ENCODE measurements at regions not wholly inside any gene's neighbourhood (a gene's known extent, or its start where the extent isn't known, plus 50 kb on each side); places are given as distances from the start of the nearest gene placed in this dataset.

GRCh38 chr12:114616081-114616480 lies 67.9 kb downstream of the TBX3 start:
- no TSS peak for BruUV-seq (replicated peaks)
- H3K4me3 ChIP-seq = no peak overlapping the region
- CTCF ChIA-PET = no interaction called here

GRCh38 chr12:114614040-114614439 lies 69.9 kb downstream of the TBX3 start:
- Histone ChIP-seq H3K4me3 (no peak overlapping the region), H3K27me3 (ENCODE audit: insufficient read depth, low read depth) (peaks cover 47% of the 10 kb centered on the region), H3K27ac (no peak overlapping the region), H3K79me2 (ENCODE audit: low read depth) (no peaks in the 10 kb centered on the region), H3K4me2 (no peak overlapping the region), H3K9me3 (ENCODE audit: insufficient read depth, low read depth) (no peaks in the 10 kb centered on the region), H2AFZ (no peak overlapping the region), H3K4me1 (replicated peaks; ENCODE audit: insufficient read depth) (no peaks in the 10 kb centered on the region), H3F3A (ENCODE audit: insufficient read depth, low read depth) (no peaks in the 10 kb centered on the region), H3K36me3 (ENCODE audit: low read depth) (no peaks in the 10 kb centered on the region), H4K20me1 (ENCODE audit: insufficient read depth) (no peaks in the 10 kb centered on the region), H3K9me2 (ENCODE audit: insufficient read depth) (no peaks in the 10 kb centered on the region)
- intact Hi-C loops (cut with micrococcal nuclease; ENCODE audit: unreplicated experiment) = no loop called here
- BruUV-seq (replicated peaks) = no TSS peak
- ChIA-PET POLR2A (ENCODE audit: unreplicated experiment) (no interaction called here), CTCF (no interaction called here)
- no peak for DNase-seq
- TF ChIP-seq CTCF (conservative IDR thresholded peaks at IDR 0.05) (no peak), EZH2 (IDR thresholded peaks at IDR 0.05; ENCODE audit: low read depth) (no peak)

More at GRCh38 chr12:114616081-114616480, 67.9 kb downstream of the TBX3 start:
- POLR2A ChIA-PET (ENCODE audit: unreplicated experiment) = no interaction called here
- Histone ChIP-seq H3K27ac (no peak overlapping the region), H3K9me3 (ENCODE audit: insufficient read depth, low read depth) (no peaks in the 10 kb centered on the region), H3K9me2 (ENCODE audit: insufficient read depth) (no peaks in the 10 kb centered on the region), H3K79me2 (ENCODE audit: low read depth) (no peaks in the 10 kb centered on the region), H4K20me1 (ENCODE audit: insufficient read depth) (no peaks in the 10 kb centered on the region), H2AFZ (no peak overlapping the region), H3K36me3 (ENCODE audit: low read depth) (no peaks in the 10 kb centered on the region), H3K27me3 (ENCODE audit: insufficient read depth, low read depth) (peaks cover 39% of the 10 kb centered on the region), H3F3A (ENCODE audit: insufficient read depth, low read depth) (no peaks in the 10 kb centered on the region), H3K4me1 (replicated peaks; ENCODE audit: insufficient read depth) (no peaks in the 10 kb centered on the region), H3K4me2 (no peak overlapping the region)
- no peak for DNase-seq
- intact Hi-C loops (cut with micrococcal nuclease; ENCODE audit: unreplicated experiment) = no loop called here
- TF ChIP-seq EZH2 (IDR thresholded peaks at IDR 0.05; ENCODE audit: low read depth) (no peak), CTCF (conservative IDR thresholded peaks at IDR 0.05) (no peak)

- Histone ChIP-seq H3K9me2 (ENCODE audit: insufficient read depth) (no peaks in the 10 kb centered on the region), H3K4me2 (no peak overlapping the region), H3K9me3 (ENCODE audit: insufficient read depth, low read depth) (no peaks in the 10 kb centered on the region), H3K36me3 (ENCODE audit: low read depth) (no peaks in the 10 kb centered on the region), H3K4me3 (no peak overlapping the region), H3K27me3 (ENCODE audit: insufficient read depth, low read depth) (peaks cover 53% of the 10 kb centered on the region), H2AFZ (no peak overlapping the region), H4K20me1 (ENCODE audit: insufficient read depth) (no peaks in the 10 kb centered on the region), H3K4me1 (replicated peaks; ENCODE audit: insufficient read depth) (no peaks in the 10 kb centered on the region), H3K27ac (no peak overlapping the region), H3K79me2 (ENCODE audit: low read depth) (no peaks in the 10 kb centered on the region), H3F3A (ENCODE audit: insufficient read depth, low read depth) (no peaks in the 10 kb centered on the region)
- POLR2A ChIA-PET (ENCODE audit: unreplicated experiment) = no interaction called here
- DNase-seq = no peak
- CTCF ChIA-PET = interaction anchor here (0.6 kb wide), 2 partner anchors 7 to 11 kb away, joined by 3 to 7 read pairs; no protein-coding TSS in a partner anchor
- no TSS peak for BruUV-seq (replicated peaks)
- TF ChIP-seq EZH2 (IDR thresholded peaks at IDR 0.05; ENCODE audit: low read depth) (no peak), CTCF (conservative IDR thresholded peaks at IDR 0.05) (no peak)
- intact Hi-C loops (cut with micrococcal nuclease; ENCODE audit: unreplicated experiment) = no loop called here
These were observed 71.9 kb downstream of the TBX3 start for GRCh38 chr12:114612062-114612461.
